Panc1 (cell line): ENCODE measurements at regions not wholly inside any gene's neighbourhood (a gene's known extent, or its start where the extent isn't known, plus 50 kb on each side); places are given as distances from the start of the nearest gene placed in this dataset.

Experiments used
- CTCF ChIP-seq: fragments of 450-650 bp; IDR thresholded peaks from 2 replicates; pipeline ENCODE4 v1.5.1; 2017; ENCODE audit warnings: mild to moderate bottlenecking
- POLR2AphosphoS5 ChIP-seq: IDR thresholded peaks from 2 replicates; pipeline ENCODE4 v1.6.1; 2012; ENCODE audit warnings: mild to moderate bottlenecking, low read depth, low read length, moderate library complexity
- SIN3A ChIP-seq: IDR thresholded peaks from 2 replicates; pipeline ENCODE4 v1.6.1; 2012; ENCODE audit warnings: low read depth, mild to moderate bottlenecking, low read length, moderate library complexity, borderline replicate concordance; ENCODE audit not compliant: insufficient read depth
- TCF7L2 ChIP-seq: IDR thresholded peaks from 2 replicates; pipeline ENCODE4 v1.6.1; 2011; ENCODE audit warnings: mild to moderate bottlenecking, low read depth, low read length, inconsistent platforms

GRCh38 chrX:39507617-39508299 is 590.0 kb downstream of the BCOR start:
- TF ChIP-seq CTCF = no peak
- TF ChIP-seq POLR2AphosphoS5 = no peak
- no peak for TF ChIP-seq TCF7L2
- no peak for TF ChIP-seq SIN3A
